Upper lobe of right lung (tissue), 1 donor: ENCODE measurements at regions not wholly inside any gene's neighbourhood (a gene's known extent, or its start where the extent isn't known, plus 50 kb on each side); places are given as distances from the start of the nearest gene placed in this dataset.

ENCODE experiments used
- ATAC-seq: fragments of 200-7000 bp; cut with Tn5 transposase; one replicate; pipeline ENCODE4 v1.9.1; 2020; ENCODE audit warnings: mild to moderate bottlenecking, moderate library complexity
- DNase-seq: peaks from one replicate; pipeline ENCODE4 v3.0.0-alpha.2; 2020
- H3K27ac ChIP-seq: fragments of 200-600 bp; one replicate; pipeline ENCODE4 v1.8.0; 2022
- H3K27me3 ChIP-seq: fragments of 200-600 bp; one replicate; pipeline ENCODE4 v1.8.0; 2022; ENCODE audit warnings: mild to moderate bottlenecking
- H3K36me3 ChIP-seq: fragments of 200-600 bp; one replicate; pipeline ENCODE4 v1.8.0; 2022
- H3K4me1 ChIP-seq: fragments of 200-600 bp; one replicate; pipeline ENCODE4 v1.8.0; 2022
- H3K4me3 ChIP-seq: fragments of 200-600 bp; one replicate; pipeline ENCODE4 v1.8.0; 2022; ENCODE audit warnings: mild to moderate bottlenecking
- H3K9me3 ChIP-seq: fragments of 200-600 bp; one replicate; pipeline ENCODE4 v1.8.0; 2022
- CTCF ChIP-seq: fragments of 200-600 bp; IDR thresholded peaks from one replicate; pipeline ENCODE4 v1.8.0; 2022; ENCODE audit warnings: antibody characterized with exemption
- intact Hi-C: fragments of 100-400 bp; cut with DNase I; formaldehyde crosslinking; loops from one replicate; pipeline ENCODE4 v1.11.0; 2022
- donor health status: DM: no; HTN: yes; CAD: no; lungs with severe emphysema.

GRCh38 chr7:106423821-106424475 is 139.2 kb upstream of the NAMPT start:
- Histone ChIP-seq H3K4me1 (peaks cover 62% of the 10 kb centered on the region), H3K4me3 (no peak overlapping the region), H3K27ac (peak overlapping the region; percentile 85), H3K9me3 (no peaks in the 10 kb centered on the region), H3K36me3 (no peaks in the 10 kb centered on the region), H3K27me3 (no peaks in the 10 kb centered on the region)
- no peak for DNase-seq
- intact Hi-C loops: no loop called here
- TF ChIP-seq CTCF: no peak
- no peak for ATAC-seq

- no peaks in the 10 kb centered on the region for H3K9me3 ChIP-seq
- H3K4me1 ChIP-seq: peaks cover 70% of the 10 kb centered on the region
- no peaks in the 10 kb centered on the region for H3K27me3 ChIP-seq
- no peak overlapping the region for H3K4me3 ChIP-seq
- no peak for DNase-seq
- no peak for ATAC-seq
- no peaks in the 10 kb centered on the region for H3K36me3 ChIP-seq
- no peak for TF ChIP-seq CTCF
- intact Hi-C loops: no loop called here
- no peak overlapping the region for H3K27ac ChIP-seq
These were observed 138.3 kb upstream of the NAMPT start for GRCh38 chr7:106423111-106423510.

DNA sequence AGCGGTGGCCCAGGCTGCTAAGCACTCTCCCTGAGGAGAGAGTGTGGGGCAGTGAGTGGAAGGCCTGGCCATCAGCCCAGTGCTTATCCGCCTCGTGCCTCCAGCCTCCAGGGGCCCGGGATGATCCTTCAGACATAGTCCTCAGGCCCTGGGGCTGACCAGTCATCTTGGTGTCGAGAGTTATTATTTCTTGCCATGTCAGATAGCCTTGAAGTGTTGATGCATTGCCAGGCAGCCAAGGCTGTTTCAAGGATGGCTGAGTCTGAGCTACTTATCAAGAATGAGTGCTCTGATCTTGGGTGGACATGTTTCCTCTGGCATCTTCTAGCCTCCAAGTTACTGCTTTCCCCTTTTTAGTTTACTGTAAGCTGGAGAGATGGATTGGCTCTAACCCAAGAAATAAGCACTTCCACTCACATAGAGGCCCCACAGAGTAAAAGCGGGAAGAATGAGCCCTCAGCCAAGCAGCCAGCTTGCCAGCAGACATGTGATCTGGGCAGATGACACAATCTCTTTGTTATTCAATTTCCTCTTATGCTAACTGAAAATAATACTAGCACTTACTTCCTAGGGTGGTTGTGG is 136.5 kb upstream of the NAMPT start:
- peak; percentile 81 for DNase-seq
- Histone ChIP-seq H3K4me1 (peaks cover 79% of the 10 kb centered on the region), H3K27me3 (no peaks in the 10 kb centered on the region), H3K4me3 (no peak overlapping the region), H3K27ac (peak overlapping the region; percentile 72), H3K36me3 (no peaks in the 10 kb centered on the region), H3K9me3 (no peaks in the 10 kb centered on the region)
- intact Hi-C loops: no loop called here
- ATAC-seq: peak; percentile 68
- no peak for TF ChIP-seq CTCF

DNA sequence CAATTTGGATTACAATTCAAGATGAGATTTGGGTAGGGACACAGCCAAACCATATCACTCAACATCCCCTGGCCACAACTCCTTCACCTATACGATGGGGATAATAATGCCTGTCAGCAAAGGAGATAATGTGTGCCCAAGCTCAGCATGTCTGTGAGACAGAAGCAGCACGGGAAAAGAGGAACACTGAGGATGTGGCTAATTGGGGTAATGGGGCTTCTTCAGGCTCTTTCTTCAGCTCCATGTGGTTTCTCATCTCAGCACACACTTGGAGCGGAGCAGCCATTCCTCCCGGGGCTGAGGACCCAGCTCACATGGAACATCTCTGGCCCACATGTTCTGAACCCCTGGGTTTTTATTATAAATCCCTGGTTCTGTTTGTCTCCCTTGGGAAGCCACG is 136.0 kb upstream of the NAMPT start:
- no peaks in the 10 kb centered on the region for H3K27me3 ChIP-seq
- DNase-seq (no peak), ATAC-seq (no peak)
- TF ChIP-seq CTCF: no peak
- H3K27ac ChIP-seq: peak overlapping the region; percentile 72
- peaks cover 74% of the 10 kb centered on the region for H3K4me1 ChIP-seq
- no peaks in the 10 kb centered on the region for H3K9me3 ChIP-seq
- intact Hi-C loops: no loop called here
- H3K4me3 ChIP-seq: no peak overlapping the region
- H3K36me3 ChIP-seq: no peaks in the 10 kb centered on the region

DNA sequence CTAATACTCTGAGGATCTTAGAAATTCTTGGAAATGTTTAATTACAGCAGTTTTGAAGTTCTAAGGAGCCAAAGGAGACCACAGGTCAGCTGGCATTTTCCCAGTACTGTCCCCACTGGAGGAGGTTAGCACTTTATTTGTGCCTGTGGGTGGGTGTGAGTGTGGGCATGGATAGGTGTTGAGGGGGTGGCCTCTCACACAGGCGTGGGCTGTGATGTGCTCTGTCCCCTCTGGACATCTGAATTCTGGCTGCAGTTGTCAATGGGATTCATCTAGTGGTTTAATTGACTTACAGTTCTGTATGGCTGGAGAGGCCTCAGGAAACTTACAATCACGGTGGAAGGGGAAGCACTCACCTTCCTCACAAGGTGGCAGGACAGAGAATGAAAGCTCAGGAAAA is 135.4 kb upstream of the NAMPT start:
- Histone ChIP-seq H3K4me3 (no peak overlapping the region), H3K9me3 (no peaks in the 10 kb centered on the region), H3K4me1 (peaks cover 69% of the 10 kb centered on the region), H3K27ac (no peak overlapping the region), H3K36me3 (no peaks in the 10 kb centered on the region), H3K27me3 (no peaks in the 10 kb centered on the region)
- TF ChIP-seq CTCF: no peak
- ATAC-seq (no peak), DNase-seq (no peak)
- intact Hi-C loops: no loop called here
